Fibroblast of villous mesenchyme (primary cell): ENCODE measurements at regions not wholly inside any gene's neighbourhood (a gene's known extent, or its start where the extent isn't known, plus 50 kb on each side); places are given as distances from the start of the nearest gene placed in this dataset.

Source experiments
- DNase-seq: peaks from one replicate; pipeline ENCODE4 v3.0.0-alpha.2; 2010; ENCODE audit warnings: low read depth
- H3K4me3 ChIP-seq: 2 replicates; pipeline ENCODE4 v1.5.1; 2011; ENCODE audit warnings: low read depth, mild to moderate bottlenecking, low read length
- CTCF ChIP-seq: IDR thresholded peaks from 2 replicates; pipeline ENCODE4 v1.5.1; 2012; ENCODE audit warnings: low read depth, mild to moderate bottlenecking, low read length; ENCODE audit not compliant: insufficient read depth

GRCh38 chr4:187258651-187259401, 535.2 kb upstream of the FAT1 start:
- no peak overlapping the region for H3K4me3 ChIP-seq
- TF ChIP-seq CTCF: no peak

GRCh38 chr4:187268940-187269339, 545.3 kb upstream of the FAT1 start:
- DNase-seq: peak; percentile 89
- H3K4me3 ChIP-seq: no peak overlapping the region
- no peak for TF ChIP-seq CTCF

More at GRCh38 chr4:187258651-187259401, 535.2 kb upstream of the FAT1 start:
- no peak for DNase-seq

- no peak for TF ChIP-seq CTCF
- DNase-seq: no peak
- H3K4me3 ChIP-seq: no peak overlapping the region
Measured at GRCh38 chr4:187270154-187270553, 546.5 kb upstream of the FAT1 start.

- no peak for DNase-seq
- no peak overlapping the region for H3K4me3 ChIP-seq
- TF ChIP-seq CTCF: no peak
Measured at GRCh38 chr4:187271848-187272247, 548.2 kb upstream of the FAT1 start.

- TF ChIP-seq CTCF: no peak
- no peak overlapping the region for H3K4me3 ChIP-seq
- no peak for DNase-seq
Measured at GRCh38 chr4:187274153-187274552, 550.5 kb upstream of the FAT1 start.

- no peak overlapping the region for H3K4me3 ChIP-seq
- no peak for TF ChIP-seq CTCF
- DNase-seq: peak; percentile 34
Measured at GRCh38 chr4:187276736-187277408, 553.2 kb upstream of the FAT1 start.
